ENCODE measurements at regions not wholly inside any gene's neighbourhood (a gene's known extent, or its start where the extent isn't known, plus 50 kb on each side); places are given as distances from the start of the nearest gene placed in this dataset.

GRCh38 chr3:99458013-99458412 lies 180.4 kb upstream of the COL8A1 start:
- no peak for DNase-seq

- DNase-seq, result no peak
These were observed 195.8 kb upstream of the COL8A1 start for GRCh38 chr3:99442599-99442998.

GRCh38 chr3:99439892-99440291 lies 198.5 kb upstream of the COL8A1 start:
- DNase-seq, result no peak

GRCh38 chr3:99434190-99434589 lies 204.2 kb upstream of the COL8A1 start:
- no peak for DNase-seq

- DNase-seq, result no peak
These were observed 207.9 kb upstream of the COL8A1 start for GRCh38 chr3:99430348-99431134.

GRCh38 chr3:99429502-99429901 lies 208.9 kb upstream of the COL8A1 start:
- DNase-seq, result no peak

GRCh38 chr3:99425930-99426329 lies 212.5 kb upstream of the COL8A1 start:
- no peak for DNase-seq

- no peak for DNase-seq
These were observed 219.3 kb upstream of the COL8A1 start for GRCh38 chr3:99419116-99419515.

- no peak for DNase-seq
These were observed 219.7 kb upstream of the COL8A1 start for GRCh38 chr3:99418709-99419108.

- no peak for DNase-seq
These were observed 220.2 kb upstream of the COL8A1 start for GRCh38 chr3:99418209-99418635.

- DNase-seq, result no peak
These were observed 224.9 kb upstream of the COL8A1 start for GRCh38 chr3:99413504-99413903.

GRCh38 chr3:99410789-99411311 lies 227.5 kb upstream of the COL8A1 start:
- no peak for DNase-seq

GRCh38 chr3:99409961-99410360 lies 228.4 kb upstream of the COL8A1 start:
- DNase-seq, result no peak

- no peak for DNase-seq
These were observed 231.1 kb upstream of the COL8A1 start for GRCh38 chr3:99407257-99407656.

GRCh38 chr3:99402755-99403154 lies 235.6 kb upstream of the COL8A1 start:
- DNase-seq, result no peak

- no peak for DNase-seq
These were observed 238.0 kb upstream of the COL8A1 start for GRCh38 chr3:99400352-99400751.

- no peak for DNase-seq
These were observed 241.6 kb upstream of the COL8A1 start for GRCh38 chr3:99396651-99397275.

- DNase-seq, result no peak
These were observed 243.3 kb upstream of the COL8A1 start for GRCh38 chr3:99394831-99395778.

- DNase-seq, result no peak
These were observed 244.4 kb upstream of the COL8A1 start for GRCh38 chr3:99393961-99394360.

GRCh38 chr3:99388780-99389179 lies 249.6 kb upstream of the COL8A1 start:
- DNase-seq, result no peak

GRCh38 chr3:99384596-99384995 lies 253.8 kb upstream of the COL8A1 start:
- no peak for DNase-seq

- DNase-seq, result no peak
These were observed 261.5 kb upstream of the COL8A1 start for GRCh38 chr3:99376926-99377325.

All from anterior cingulate cortex (tissue), 58 donors.